ENCODE measurements at regions not wholly inside any gene's neighbourhood (a gene's known extent, or its start where the extent isn't known, plus 50 kb on each side); places are given as distances from the start of the nearest gene placed in this dataset.

- TF ChIP-seq, protein P1, sequence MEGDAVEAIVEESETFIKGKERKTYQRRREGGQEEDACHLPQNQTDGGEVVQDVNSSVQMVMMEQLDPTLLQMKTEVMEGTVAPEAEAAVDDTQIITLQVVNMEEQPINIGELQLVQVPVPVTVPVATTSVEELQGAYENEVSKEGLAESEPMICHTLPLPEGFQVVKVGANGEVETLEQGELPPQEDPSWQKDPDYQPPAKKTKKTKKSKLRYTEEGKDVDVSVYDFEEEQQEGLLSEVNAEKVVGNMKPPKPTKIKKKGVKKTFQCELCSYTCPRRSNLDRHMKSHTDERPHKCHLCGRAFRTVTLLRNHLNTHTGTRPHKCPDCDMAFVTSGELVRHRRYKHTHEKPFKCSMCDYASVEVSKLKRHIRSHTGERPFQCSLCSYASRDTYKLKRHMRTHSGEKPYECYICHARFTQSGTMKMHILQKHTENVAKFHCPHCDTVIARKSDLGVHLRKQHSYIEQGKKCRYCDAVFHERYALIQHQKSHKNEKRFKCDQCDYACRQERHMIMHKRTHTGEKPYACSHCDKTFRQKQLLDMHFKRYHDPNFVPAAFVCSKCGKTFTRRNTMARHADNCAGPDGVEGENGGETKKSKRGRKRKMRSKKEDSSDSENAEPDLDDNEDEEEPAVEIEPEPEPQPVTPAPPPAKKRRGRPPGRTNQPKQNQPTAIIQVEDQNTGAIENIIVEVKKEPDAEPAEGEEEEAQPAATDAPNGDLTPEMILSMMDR (IDR thresholded peaks at IDR 0.05; ENCODE audit: insufficient read depth, low read length), result no peak
- TF ChIP-seq POLR2AphosphoS5 (IDR thresholded peaks at IDR 0.05; ENCODE audit: low read depth), result no peak
- TF ChIP-seq, protein P2, sequence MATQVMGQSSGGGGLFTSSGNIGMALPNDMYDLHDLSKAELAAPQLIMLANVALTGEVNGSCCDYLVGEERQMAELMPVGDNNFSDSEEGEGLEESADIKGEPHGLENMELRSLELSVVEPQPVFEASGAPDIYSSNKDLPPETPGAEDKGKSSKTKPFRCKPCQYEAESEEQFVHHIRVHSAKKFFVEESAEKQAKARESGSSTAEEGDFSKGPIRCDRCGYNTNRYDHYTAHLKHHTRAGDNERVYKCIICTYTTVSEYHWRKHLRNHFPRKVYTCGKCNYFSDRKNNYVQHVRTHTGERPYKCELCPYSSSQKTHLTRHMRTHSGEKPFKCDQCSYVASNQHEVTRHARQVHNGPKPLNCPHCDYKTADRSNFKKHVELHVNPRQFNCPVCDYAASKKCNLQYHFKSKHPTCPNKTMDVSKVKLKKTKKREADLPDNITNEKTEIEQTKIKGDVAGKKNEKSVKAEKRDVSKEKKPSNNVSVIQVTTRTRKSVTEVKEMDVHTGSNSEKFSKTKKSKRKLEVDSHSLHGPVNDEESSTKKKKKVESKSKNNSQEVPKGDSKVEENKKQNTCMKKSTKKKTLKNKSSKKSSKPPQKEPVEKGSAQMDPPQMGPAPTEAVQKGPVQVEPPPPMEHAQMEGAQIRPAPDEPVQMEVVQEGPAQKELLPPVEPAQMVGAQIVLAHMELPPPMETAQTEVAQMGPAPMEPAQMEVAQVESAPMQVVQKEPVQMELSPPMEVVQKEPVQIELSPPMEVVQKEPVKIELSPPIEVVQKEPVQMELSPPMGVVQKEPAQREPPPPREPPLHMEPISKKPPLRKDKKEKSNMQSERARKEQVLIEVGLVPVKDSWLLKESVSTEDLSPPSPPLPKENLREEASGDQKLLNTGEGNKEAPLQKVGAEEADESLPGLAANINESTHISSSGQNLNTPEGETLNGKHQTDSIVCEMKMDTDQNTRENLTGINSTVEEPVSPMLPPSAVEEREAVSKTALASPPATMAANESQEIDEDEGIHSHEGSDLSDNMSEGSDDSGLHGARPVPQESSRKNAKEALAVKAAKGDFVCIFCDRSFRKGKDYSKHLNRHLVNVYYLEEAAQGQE (IDR thresholded peaks at IDR 0.05; ENCODE audit: insufficient replicate concordance, low read depth), result no peak
- TF ChIP-seq SPI1 (IDR thresholded peaks at IDR 0.05; ENCODE audit: borderline replicate concordance, low read depth), result no peak
These were observed 1151.4 kb upstream of the TMEM132C start for GRCh38 chr12:127115468-127116035.

Data from HL-60 (cell line).